HuH-7.5 (cell line): ENCODE measurements at regions not wholly inside any gene's neighbourhood (a gene's known extent, or its start where the extent isn't known, plus 50 kb on each side); places are given as distances from the start of the nearest gene placed in this dataset.

ENCODE experiments used
- DNase-seq: peaks from one replicate; pipeline ENCODE4 v3.0.0; 2011; ENCODE audit warnings: low spot score

DNA sequence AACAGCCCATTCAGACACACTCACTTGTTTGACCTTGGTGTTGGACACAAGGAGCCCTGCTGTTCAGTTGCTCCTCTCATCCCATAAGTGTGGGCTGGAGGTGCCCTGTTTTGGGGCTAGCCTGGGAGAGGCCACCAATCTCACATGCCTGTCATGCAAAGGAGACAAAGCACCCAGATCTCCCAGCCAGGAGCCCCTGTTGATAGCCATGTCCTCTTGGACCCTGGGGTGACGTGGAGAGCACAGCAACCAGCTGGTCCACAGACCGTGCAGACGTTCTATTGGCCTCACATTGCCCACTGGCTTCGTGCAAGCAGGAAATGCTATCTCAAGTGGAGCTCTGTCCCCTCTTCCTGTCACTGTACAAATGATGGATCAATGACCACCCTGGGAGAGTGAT is 240.8 kb downstream of the RPS24 start:
- no peak for DNase-seq

DNA sequence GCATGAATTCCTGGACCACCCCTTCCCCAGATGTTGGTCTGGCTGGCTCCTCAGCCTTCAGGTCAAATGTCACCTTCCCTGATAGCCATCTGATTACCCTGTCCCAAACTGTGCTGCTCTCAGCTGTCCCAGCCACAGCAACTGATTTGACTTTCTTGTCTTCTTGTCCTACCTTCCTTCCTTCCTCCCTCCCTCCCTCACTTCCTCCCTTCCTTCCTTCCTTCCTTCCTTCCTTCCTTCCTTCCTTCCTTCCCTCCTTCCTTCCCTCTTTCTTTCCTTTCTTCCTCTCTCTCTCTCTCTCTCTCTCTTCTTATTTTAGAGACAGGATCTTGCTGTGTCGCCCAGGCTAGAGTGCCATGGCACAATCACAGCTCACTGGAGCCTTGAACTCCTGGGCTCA is 242.5 kb downstream of the RPS24 start:
- DNase-seq: no peak

DNA sequence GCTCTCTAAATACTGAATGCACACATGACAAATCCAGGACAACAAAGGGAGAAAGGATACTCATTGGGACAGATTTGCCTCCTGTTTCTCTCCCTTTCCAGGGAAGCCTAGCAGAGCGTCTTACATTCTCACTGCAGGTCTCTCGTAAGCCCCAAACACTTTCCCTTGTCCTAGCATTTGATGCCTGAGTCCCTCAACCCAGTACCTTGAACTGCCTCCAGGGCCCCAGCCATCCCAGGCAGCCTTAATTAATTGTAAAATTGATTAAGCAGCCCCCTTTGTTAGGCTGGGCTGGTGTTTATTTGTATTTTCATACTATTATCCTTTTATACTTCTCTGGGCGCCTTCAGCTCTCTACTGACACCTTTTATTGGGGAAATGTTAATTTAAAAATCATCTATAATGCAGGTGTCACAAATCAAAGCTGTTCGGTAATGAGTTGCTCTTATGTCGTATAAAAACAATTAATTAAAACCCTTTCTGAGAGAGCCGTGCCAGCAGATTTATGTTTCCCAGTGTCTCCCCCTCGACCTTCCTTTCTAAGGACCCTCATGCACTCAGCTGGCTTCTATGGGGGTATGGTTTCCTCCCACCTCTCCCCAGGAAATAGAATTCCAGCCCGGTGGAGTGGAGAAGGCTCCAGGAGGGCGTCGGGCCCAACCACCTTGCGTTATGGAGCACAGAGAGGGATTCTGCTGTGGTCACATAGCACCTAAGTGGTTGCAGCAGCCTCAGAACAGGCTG is 243.8 kb downstream of the RPS24 start:
- no peak for DNase-seq

DNA sequence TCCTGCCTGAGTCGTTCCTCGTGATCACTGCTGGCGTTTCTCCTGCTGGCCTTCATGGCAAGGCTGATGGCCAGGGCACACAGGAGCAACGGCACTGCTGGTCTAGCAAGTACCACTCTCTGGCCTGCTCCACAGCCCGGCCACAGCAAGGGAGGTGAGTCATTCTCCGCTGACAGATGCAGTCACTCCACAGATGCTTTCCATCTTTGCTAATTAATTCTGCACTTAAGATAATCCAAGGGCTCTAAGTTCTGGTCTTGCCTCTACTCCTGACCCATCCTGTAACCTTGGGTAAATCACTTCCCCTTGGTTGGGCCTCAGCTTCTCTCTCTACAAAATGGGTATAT is 244.4 kb downstream of the RPS24 start:
- no peak for DNase-seq

- no peak for DNase-seq
Measured at GRCh38 chr10:78279756-78280155, 246.1 kb downstream of the RPS24 start.

- no peak for DNase-seq
Measured at GRCh38 chr10:78280604-78281003, 246.9 kb downstream of the RPS24 start.

- no peak for DNase-seq
Measured at GRCh38 chr10:78281627-78282026, 248.0 kb downstream of the RPS24 start.

GRCh38 chr10:78283069-78283682 is 249.5 kb downstream of the RPS24 start:
- no peak for DNase-seq

DNA sequence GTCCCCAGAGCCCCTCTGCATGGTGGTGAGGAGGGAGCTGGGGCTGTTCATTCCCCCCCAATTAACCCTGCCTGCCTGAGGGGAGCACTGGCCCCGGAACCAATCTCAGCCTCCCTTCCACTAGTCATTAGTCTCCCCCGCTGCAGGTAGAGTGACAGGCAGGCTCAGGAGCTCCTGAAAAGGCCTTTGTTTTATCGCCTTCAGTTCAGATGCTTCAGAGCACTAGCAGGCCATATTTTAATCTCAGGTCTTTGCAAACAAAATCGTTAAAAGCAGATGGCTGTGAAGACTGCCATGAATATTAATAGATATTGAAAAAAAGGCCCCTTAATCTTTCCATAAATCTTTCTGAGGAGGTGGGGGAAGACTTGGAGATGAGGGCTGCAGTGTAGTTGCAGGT is 250.7 kb downstream of the RPS24 start:
- DNase-seq: no peak

GRCh38 chr10:78285226-78285625 is 251.6 kb downstream of the RPS24 start:
- DNase-seq: no peak

- DNase-seq: no peak
Measured at GRCh38 chr10:78286186-78286585, 252.5 kb downstream of the RPS24 start.

DNA sequence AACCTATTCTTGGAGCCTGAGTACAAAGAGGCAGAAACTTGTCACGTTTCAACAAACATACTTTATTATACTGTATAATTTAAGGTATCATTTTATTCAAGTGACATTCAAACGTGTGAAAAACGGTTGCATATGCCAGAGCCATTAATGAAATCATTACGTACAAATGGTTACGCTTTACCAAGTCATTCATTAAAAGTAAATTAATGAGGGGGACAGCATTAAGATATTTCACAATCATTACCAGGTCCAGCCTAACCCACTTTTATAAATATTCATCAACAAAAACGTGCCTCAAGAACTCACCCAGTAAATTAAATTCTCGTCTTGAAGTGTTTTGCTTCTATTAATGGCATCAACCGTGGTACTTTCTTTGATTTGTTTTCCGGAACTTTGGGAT is 253.0 kb downstream of the RPS24 start:
- no peak for DNase-seq

- no peak for DNase-seq
Measured at GRCh38 chr10:78287618-78288017, 254.0 kb downstream of the RPS24 start.

DNA sequence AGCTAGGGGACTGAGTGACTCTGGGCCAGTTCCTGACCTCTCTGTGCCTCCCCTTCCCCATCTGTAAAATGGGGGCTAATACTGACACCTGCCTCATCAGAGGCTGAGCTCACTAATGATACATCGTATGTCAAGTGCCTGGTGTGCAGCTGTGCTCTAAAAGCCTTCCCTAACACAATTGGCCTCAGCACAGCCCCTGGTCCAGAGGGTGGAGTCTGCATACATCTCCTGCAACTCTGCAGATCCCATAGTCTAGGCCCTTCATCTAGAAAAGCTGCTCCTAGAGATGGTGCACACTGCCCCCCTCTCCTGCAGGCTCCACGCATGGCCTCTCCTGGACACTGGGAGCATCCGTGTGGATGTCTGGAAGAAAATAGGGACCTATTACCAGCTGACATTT is 255.0 kb downstream of the RPS24 start:
- DNase-seq: no peak

GRCh38 chr10:78290131-78290750 is 256.6 kb downstream of the RPS24 start:
- DNase-seq: no peak

GRCh38 chr10:78291722-78292121 is 258.1 kb downstream of the RPS24 start:
- no peak for DNase-seq

GRCh38 chr10:78292250-78292981 is 258.8 kb downstream of the RPS24 start:
- no peak for DNase-seq

GRCh38 chr10:78292982-78293865 is 259.6 kb downstream of the RPS24 start:
- DNase-seq: no peak

- DNase-seq: no peak
Measured at GRCh38 chr10:78295242-78295641, 261.6 kb downstream of the RPS24 start.

DNA sequence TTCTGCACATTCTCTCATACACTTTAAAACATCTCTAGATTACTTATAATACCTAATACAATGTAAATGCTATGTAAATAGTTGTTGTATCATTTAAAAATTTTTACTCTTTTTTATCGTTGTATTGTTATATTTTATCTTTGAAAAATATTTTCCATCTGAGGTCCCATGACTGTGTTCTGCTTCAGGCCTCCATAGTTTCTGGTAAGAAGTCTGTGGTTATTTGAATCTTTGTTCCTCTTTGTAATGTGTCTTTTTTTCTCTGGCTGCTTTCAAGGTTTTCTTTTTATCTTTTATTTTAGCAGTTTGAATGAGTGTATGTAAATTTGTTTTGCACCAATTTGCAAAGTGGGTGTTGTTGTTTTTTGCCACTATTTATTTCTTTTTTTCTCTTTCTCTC is 263.1 kb downstream of the RPS24 start:
- no peak for DNase-seq

- no peak for DNase-seq
Measured at GRCh38 chr10:78297997-78298396, 264.3 kb downstream of the RPS24 start.

GRCh38 chr10:78298835-78299234 is 265.2 kb downstream of the RPS24 start:
- DNase-seq: no peak
